HCT116 (cell line): ENCODE measurements at regions not wholly inside any gene's neighbourhood (a gene's known extent, or its start where the extent isn't known, plus 50 kb on each side); places are given as distances from the start of the nearest gene placed in this dataset.

Source experiments
- ATAC-seq: fragments of 200-7000 bp; cut with Tn5 transposase; 2 replicates; pipeline ENCODE4 v1.9.1; 2020; ENCODE audit warnings: mild to moderate bottlenecking, moderate library complexity
- BruUV-seq: library from RNA; stranded (reverse); fragments of 400-500 nt; replicated peaks from 2 replicates; lab custom pipeline; 2021; lab: Mats Ljungman, UMichigan
- CTCF ChIA-PET: fragments of 300-600 bp; sonication (Branson Sonifier 250); formaldehyde crosslinking; loops from one replicate; lab custom pipeline; 2021; ENCODE audit warnings: antibody characterized with exemption; lab: Charles Lee
- POLR2A ChIA-PET: fragments of 300-600, 350-600 bp; sonication (Branson Sonifier 250); formaldehyde crosslinking; loops from one replicate; lab custom pipeline; 2021; ENCODE audit warnings: antibody characterized with exemption; lab: Charles Lee
- RAD21 ChIA-PET, 2 experiments: fragments of 300-600 bp; sonication (Branson Sonifier 250); formaldehyde crosslinking; loops; one replicate each; lab custom pipeline; 2023; ENCODE audit warnings: low total read pairs in 2 of 2; ENCODE audit not compliant: uncharacterized antibody in 2 of 2, unreplicated experiment in 2 of 2, low non-redundant PET in 1 of 2; lab: Charles Lee
- DNase-seq: peaks from one replicate; pipeline ENCODE4 v3.0.0-alpha.2; 2010; ENCODE audit warnings: low read depth, low spot score
- H2AFZ ChIP-seq: fragments of 200-600 bp; shearing (Covaris generic), sonication (generic); 2 replicates; pipeline ENCODE4 v1.6.1; 2017; ENCODE audit warnings: low read depth, mixed run types, mixed read lengths, antibody characterized with exemption, low read length; ENCODE audit not compliant: poor library complexity, severe bottlenecking
- H3K27ac ChIP-seq: 2 replicates; pipeline ENCODE4 v1.5.1; 2012; ENCODE audit warnings: low read depth, low read length
- H3K27me3 ChIP-seq: fragments of 200-600 bp; sonication (generic); 2 replicates; pipeline ENCODE4 v1.6.1; 2016; ENCODE audit warnings: mixed run types, low read length, mixed read lengths; ENCODE audit not compliant: insufficient read depth
- H3K36me3 ChIP-seq, 2 experiments: fragments of 200-500 bp in 1 of 2; fragments of 200-600 bp in 1 of 2; sonication (Bioruptor generic) in 1 of 2; sonication (generic) in 1 of 2; 2 replicates each; pipeline versions ENCODE4 v1.5.1 to v1.6.1; 2014 to 2016; ENCODE audit warnings: low read length in 2 of 2, inconsistent platforms in 1 of 2, mixed read lengths in 1 of 2, mixed run types in 1 of 2; ENCODE audit not compliant: insufficient read depth in 2 of 2, control insufficient read depth in 1 of 2
- H3K4me1 ChIP-seq, 2 experiments: fragments of 200-600 bp in 1 of 2; sonication (generic) in 1 of 2; 2 replicates each; pipeline versions ENCODE4 v1.5.1 to v1.6.1; 2012 to 2017; ENCODE audit warnings: low read length in 2 of 2, inconsistent platforms in 1 of 2, mild to moderate bottlenecking in 1 of 2, mixed read lengths in 1 of 2, mixed run types in 1 of 2, moderate library complexity in 1 of 2; ENCODE audit not compliant: insufficient read depth in 2 of 2, control insufficient read depth in 1 of 2
- H3K4me2 ChIP-seq: fragments of 200-600 bp; sonication (generic); 2 replicates; pipeline ENCODE4 v1.6.1; 2017; ENCODE audit warnings: mixed run types, low read length, mixed read lengths
- H3K4me3 ChIP-seq, 2 experiments: fragments of 200-600 bp in 1 of 2; sonication (generic) in 1 of 2; replicated peaks in 1 of 2; 2 replicates each; pipeline ENCODE4 v1.5.1; 2011 to 2016; ENCODE audit warnings: low read length in 2 of 2, control low read depth in 1 of 2, low read depth in 1 of 2, mild to moderate bottlenecking in 1 of 2, mixed read lengths in 1 of 2, mixed run types in 1 of 2
- H3K79me2 ChIP-seq: fragments of 200-600 bp; sonication (generic); 2 replicates; pipeline ENCODE4 v1.6.1; 2017; ENCODE audit warnings: mild to moderate bottlenecking, mixed run types, low read length, moderate library complexity, mixed read lengths; ENCODE audit not compliant: insufficient read depth
- H3K9ac ChIP-seq: fragments of 200-600 bp; sonication (generic); 2 replicates; pipeline ENCODE4 v1.6.1; 2016; ENCODE audit warnings: low read length, mixed read lengths
- H3K9me2 ChIP-seq: fragments of 200-600 bp; sonication (generic), shearing (Covaris generic); 2 replicates; pipeline ENCODE4 v1.6.1; 2017; ENCODE audit warnings: mixed run types, mild to moderate bottlenecking, moderate library complexity; ENCODE audit not compliant: insufficient read depth
- H3K9me3 ChIP-seq, 2 experiments: fragments of 200-500 bp in 1 of 2; fragments of 200-600 bp in 1 of 2; sonication (Bioruptor generic) in 1 of 2; sonication (generic) in 1 of 2; 2 replicates each; pipeline ENCODE4 v1.6.1; 2014 to 2017; ENCODE audit warnings: low read length in 2 of 2, mixed read lengths in 2 of 2, inconsistent platforms in 1 of 2, low read depth in 1 of 2, mild to moderate bottlenecking in 1 of 2, mixed run types in 1 of 2, moderate library complexity in 1 of 2; ENCODE audit not compliant: control insufficient read depth in 1 of 2, insufficient read depth in 1 of 2
- H4K20me1 ChIP-seq: fragments of 200-600 bp; sonication (generic), shearing (Covaris generic); 2 replicates; pipeline ENCODE4 v1.6.1; 2017; ENCODE audit warnings: mixed run types, mild to moderate bottlenecking, moderate library complexity; ENCODE audit not compliant: insufficient read depth
- EGR1 ChIP-seq: IDR thresholded peaks from 2 replicates; pipeline ENCODE4 v1.6.1; 2012; ENCODE audit warnings: low read depth
- EZH2phosphoT487 ChIP-seq: fragments of 200-600 bp; IDR thresholded peaks from 2 replicates; pipeline ENCODE4 v1.6.1; 2018; ENCODE audit warnings: antibody characterized with exemption, borderline replicate concordance
- POLR2A ChIP-seq: IDR thresholded peaks from 2 replicates; pipeline ENCODE4 v1.7.0; 2011; ENCODE audit warnings: borderline replicate concordance; ENCODE audit not compliant: insufficient read depth, insufficient read length; ENCODE audit errors: extremely low read depth
- SIN3A ChIP-seq: IDR thresholded peaks from 2 replicates; pipeline ENCODE4 v1.6.1; 2012; ENCODE audit warnings: low read depth
- intact Hi-C: fragments of 100-400 bp; cut with micrococcal nuclease; formaldehyde crosslinking; loops from 2 replicates; pipeline ENCODE4 v1.10.0; 2022
- TF ChIP-seq, protein P1 (sequence below), 3 experiments: fragments of 200-600 bp in 1 of 3; sonication (generic) in 1 of 3; IDR thresholded peaks in 2 of 3; conservative IDR thresholded peaks in 1 of 3; 2 replicates each; pipeline ENCODE4 v1.5.1; 2012 to 2017; ENCODE audit warnings: low read depth in 2 of 3, low read length in 2 of 3, antibody characterized with exemption in 1 of 3, borderline replicate concordance in 1 of 3, control low read depth in 1 of 3, mild to moderate bottlenecking in 1 of 3, mixed read lengths in 1 of 3, mixed run types in 1 of 3, moderate library complexity in 1 of 3; ENCODE audit not compliant: insufficient read depth in 1 of 3
- TF ChIP-seq, protein P2 (sequence below): IDR thresholded peaks from 2 replicates; pipeline ENCODE4 v1.6.1; 2012

DNA sequence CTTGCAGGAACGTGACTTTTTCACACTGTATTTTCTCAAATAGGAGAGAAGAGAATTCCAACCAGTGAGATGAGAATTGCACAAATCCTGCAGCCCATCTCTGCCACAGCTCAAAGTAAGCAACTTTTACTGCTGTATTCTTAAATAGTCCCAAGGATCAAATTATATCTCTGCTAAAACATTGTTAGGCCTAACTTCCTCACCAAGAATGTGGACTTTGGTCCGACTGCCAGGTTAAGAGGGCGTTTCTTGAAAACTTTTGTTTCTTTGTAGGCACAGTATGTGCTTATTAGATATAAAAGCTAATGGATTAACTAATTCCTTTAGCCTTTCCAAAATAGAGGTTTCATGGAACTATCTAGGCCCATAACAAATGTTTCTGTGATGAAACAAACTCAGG lies 61.4 kb upstream of the IFNG-AS1 start:
- no peak for DNase-seq
- intact Hi-C loops = no loop called here
- Histone ChIP-seq H3K36me3 (no peaks in the 10 kb centered on the region), H3K4me1 (no peaks in the 10 kb centered on the region), H4K20me1 (no peaks in the 10 kb centered on the region), H3K9me3 (no peaks in the 10 kb centered on the region), H3K27ac (no peak overlapping the region), H3K27me3 (no peaks in the 10 kb centered on the region), H3K9me2 (no peaks in the 10 kb centered on the region), H3K4me2 (no peak overlapping the region), H3K9ac (no peak overlapping the region), H2AFZ (no peak overlapping the region), H3K79me2 (no peaks in the 10 kb centered on the region), H3K4me3 (no peak overlapping the region)
- CTCF ChIA-PET = interaction anchor here (2.7 kb wide), 1 partner anchor 15 kb away, joined by 10 read pairs; no protein-coding TSS in a partner anchor
- RAD21 ChIA-PET = no interaction called here
- TF ChIP-seq, protein P1, sequence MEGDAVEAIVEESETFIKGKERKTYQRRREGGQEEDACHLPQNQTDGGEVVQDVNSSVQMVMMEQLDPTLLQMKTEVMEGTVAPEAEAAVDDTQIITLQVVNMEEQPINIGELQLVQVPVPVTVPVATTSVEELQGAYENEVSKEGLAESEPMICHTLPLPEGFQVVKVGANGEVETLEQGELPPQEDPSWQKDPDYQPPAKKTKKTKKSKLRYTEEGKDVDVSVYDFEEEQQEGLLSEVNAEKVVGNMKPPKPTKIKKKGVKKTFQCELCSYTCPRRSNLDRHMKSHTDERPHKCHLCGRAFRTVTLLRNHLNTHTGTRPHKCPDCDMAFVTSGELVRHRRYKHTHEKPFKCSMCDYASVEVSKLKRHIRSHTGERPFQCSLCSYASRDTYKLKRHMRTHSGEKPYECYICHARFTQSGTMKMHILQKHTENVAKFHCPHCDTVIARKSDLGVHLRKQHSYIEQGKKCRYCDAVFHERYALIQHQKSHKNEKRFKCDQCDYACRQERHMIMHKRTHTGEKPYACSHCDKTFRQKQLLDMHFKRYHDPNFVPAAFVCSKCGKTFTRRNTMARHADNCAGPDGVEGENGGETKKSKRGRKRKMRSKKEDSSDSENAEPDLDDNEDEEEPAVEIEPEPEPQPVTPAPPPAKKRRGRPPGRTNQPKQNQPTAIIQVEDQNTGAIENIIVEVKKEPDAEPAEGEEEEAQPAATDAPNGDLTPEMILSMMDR (IDR thresholded peaks at IDR 0.05 in 2 of 3, conservative IDR thresholded peaks at IDR 0.05 in 1 of 3; ENCODE audit: borderline replicate concordance in 1 of 3, insufficient read depth in 1 of 3, low read depth in 2 of 3, low read length in 2 of 3) = no peak
- no peak for TF ChIP-seq SIN3A
- no peak for TF ChIP-seq EZH2phosphoT487
- TF ChIP-seq, protein P2, sequence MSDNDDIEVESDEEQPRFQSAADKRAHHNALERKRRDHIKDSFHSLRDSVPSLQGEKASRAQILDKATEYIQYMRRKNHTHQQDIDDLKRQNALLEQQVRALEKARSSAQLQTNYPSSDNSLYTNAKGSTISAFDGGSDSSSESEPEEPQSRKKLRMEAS = no peak
- TF ChIP-seq EGR1 = no peak
- POLR2A ChIA-PET = no interaction called here
- no TSS peak for BruUV-seq
- ATAC-seq = no peak

DNA sequence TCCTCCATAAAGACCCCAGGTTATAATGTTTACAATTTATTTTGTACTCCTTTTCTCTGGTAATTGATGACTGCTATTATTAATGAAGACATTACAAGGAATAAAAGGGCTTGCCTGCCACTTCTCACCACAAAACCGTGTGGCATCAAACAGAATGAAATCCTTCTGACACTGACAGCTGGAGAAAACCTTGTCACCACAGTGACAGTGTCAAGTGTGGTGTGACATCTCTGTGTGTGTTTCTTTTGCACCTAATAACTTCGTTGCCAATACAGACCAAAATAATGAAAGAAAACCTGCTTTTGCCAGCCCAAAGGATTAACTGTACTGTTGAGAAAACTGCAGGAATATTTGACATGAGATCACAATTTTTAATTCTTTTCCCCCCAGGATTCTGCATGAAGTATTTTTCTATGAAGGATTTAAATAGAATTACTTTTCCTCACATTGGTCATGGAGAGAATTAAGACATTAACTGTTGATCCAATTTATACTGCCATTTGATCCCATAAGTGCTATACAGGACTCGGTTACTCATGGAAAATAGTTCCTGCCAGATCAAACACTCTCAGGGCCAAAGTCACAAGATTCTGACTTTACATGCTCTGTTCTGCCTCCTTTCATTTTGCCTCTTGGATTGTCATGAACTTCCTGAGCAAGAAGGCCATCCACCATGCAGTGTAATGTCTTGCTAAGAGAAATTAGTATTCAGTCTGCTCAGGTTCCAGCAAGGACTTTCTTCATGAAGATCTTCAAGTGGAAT lies 60.4 kb upstream of the IFNG-AS1 start:
- DNase-seq = no peak
- ChIA-PET CTCF (interaction anchor here (2.7 kb wide), 1 partner anchor 14 kb away, joined by 10 read pairs; no protein-coding TSS in a partner anchor), POLR2A (no interaction called here), RAD21 (no interaction called here)
- ATAC-seq = no peak
- BruUV-seq = no TSS peak
- no peaks in the 10 kb centered on the region for H3K9me2 ChIP-seq
- no peak overlapping the region for H3K27ac ChIP-seq
- H3K9ac ChIP-seq = no peak overlapping the region
- no peaks in the 10 kb centered on the region for H3K9me3 ChIP-seq
- H3K27me3 ChIP-seq = no peaks in the 10 kb centered on the region
- no peak for TF ChIP-seq POLR2A
- no peak overlapping the region for H3K4me3 ChIP-seq
- no peaks in the 10 kb centered on the region for H3K36me3 ChIP-seq
- intact Hi-C loops = no loop called here
- H3K4me1 ChIP-seq = no peaks in the 10 kb centered on the region
- no peak overlapping the region for H3K4me2 ChIP-seq
- no peaks in the 10 kb centered on the region for H4K20me1 ChIP-seq
- no peak overlapping the region for H2AFZ ChIP-seq
- H3K79me2 ChIP-seq = no peaks in the 10 kb centered on the region
